GM12865 (cell line): ENCODE measurements at regions not wholly inside any gene's neighbourhood (a gene's known extent, or its start where the extent isn't known, plus 50 kb on each side); places are given as distances from the start of the nearest gene placed in this dataset.

Experiments used
- DNase-seq: peaks from one replicate; pipeline ENCODE4 v3.0.0; 2010; ENCODE audit warnings: low read depth
- H3K4me3 ChIP-seq: 2 replicates; pipeline ENCODE4 v1.5.1; 2011; ENCODE audit warnings: mild to moderate bottlenecking, low read depth, low read length, control low read depth
- CTCF ChIP-seq: IDR thresholded peaks from 2 replicates; pipeline ENCODE4 v1.5.1; 2011; ENCODE audit warnings: low read length, control low read depth, low read depth, inconsistent platforms; ENCODE audit not compliant: insufficient read depth; ENCODE audit errors: missing control alignments

DNA sequence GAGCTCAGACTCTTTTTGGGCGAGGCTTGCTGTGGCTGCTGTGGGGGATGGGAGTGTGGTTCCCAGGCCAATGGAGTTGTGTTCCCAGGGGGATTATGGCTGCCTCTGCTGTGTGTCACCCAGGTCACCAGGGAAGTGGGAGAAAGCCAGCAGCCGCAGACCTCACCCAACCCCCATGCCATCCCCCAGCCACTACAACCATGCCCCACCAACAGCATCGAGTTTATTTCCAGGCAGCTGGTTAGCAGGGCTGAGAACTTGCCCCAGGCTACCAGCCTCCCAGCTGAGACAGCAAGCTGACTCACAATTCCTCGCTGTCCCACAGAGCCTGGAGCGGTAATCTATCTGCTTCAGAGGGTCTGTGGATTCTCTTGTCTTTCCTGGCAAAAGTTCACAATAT, 331.7 kb downstream of the FRK start:
- TF ChIP-seq CTCF = no peak
- no peak overlapping the region for H3K4me3 ChIP-seq
- no peak for DNase-seq

- DNase-seq = no peak
- TF ChIP-seq CTCF = no peak
Observed at GRCh38 chr6:115728171-115728570, 332.5 kb downstream of the FRK start.

DNA sequence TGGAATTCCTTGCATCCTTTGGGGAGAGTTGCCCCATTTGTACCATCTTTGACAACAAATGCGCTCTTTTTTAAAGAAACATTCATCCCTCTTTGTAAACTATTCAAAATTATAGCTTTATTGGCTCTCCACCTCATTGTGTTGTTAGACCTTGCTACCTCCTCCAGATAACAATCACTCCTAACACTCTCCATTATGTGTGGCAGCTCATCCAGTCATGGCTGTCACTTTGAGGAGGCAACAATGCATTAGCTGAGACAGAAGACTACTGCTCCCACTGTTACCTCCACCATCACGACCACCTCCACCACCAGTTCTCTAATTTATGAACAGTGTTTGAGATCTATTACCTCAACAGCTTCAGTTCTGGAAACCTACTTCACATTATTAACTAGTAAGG, 339.1 kb downstream of the FRK start:
- DNase-seq = no peak

More at GRCh38 chr6:115728171-115728570, 332.5 kb downstream of the FRK start:
- no peak overlapping the region for H3K4me3 ChIP-seq

DNA sequence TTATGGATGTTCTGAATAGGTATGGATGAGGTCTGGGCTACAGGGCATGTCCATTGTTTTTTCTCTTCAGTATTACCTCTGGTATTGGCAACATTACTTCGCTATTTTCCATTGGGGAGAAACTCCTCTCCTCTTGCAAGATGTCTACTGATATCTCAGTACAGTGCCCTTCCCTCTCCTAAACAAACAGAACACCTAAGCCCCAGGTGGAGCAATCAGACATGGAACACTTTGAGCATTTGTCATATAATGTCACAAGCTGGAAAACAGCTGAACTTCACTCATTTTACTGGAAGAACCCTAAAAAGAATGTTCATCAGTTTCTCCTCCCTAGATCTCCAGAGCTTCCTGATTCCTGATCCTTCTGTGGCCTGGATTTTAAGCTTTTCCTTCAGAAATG, 339.8 kb downstream of the FRK start:
- no peak overlapping the region for H3K4me3 ChIP-seq
- DNase-seq = no peak

More for the DNA sequence above, 339.1 kb downstream of the FRK start:
- no peak for TF ChIP-seq CTCF
- H3K4me3 ChIP-seq = no peak overlapping the region

DNA sequence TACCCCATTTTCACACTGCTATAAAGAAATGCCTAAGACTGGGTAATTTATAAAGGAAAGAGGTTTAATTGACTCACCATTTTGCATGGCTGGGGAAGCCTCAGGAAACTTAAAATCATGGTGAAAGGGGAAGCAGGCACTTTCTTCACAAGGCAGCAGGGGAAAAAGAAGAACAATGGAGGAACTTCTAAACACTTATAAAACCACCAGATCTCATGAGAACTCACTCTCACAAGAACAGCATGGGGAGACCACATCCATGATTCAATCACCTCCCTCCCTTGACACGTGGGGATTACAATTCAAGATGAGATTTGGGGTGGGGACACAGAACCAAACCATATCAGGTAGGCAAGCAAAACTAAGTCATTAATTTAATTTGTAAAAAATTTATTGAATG, 343.2 kb downstream of the FRK start:
- TF ChIP-seq CTCF = no peak
- H3K4me3 ChIP-seq = no peak overlapping the region
- DNase-seq = no peak

More for the DNA sequence above, 339.8 kb downstream of the FRK start:
- no peak for TF ChIP-seq CTCF

DNA sequence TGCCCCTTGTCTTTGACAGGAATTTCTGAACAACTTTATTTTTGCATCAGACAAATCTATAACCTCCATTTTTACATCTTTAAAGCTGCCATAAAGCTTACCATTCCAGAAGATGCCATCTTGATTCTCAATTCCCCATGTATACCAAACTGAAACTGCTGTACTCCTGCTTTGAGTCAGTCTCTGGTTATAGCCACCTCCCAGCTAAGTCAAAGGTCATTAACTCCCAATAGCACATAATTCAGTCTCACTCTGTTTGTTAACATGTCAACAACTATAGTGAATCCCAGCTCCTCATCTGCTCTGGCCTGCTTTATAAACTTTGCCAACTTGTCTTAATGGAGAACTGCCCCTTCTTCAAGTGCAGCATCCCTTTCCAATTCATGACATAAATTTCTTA, 343.6 kb downstream of the FRK start:
- H3K4me3 ChIP-seq = no peak overlapping the region
- peak; percentile 48 for DNase-seq

More for the DNA sequence above, 343.6 kb downstream of the FRK start:
- no peak for TF ChIP-seq CTCF
